ENCODE measurements at regions not wholly inside any gene's neighbourhood (a gene's known extent, or its start where the extent isn't known, plus 50 kb on each side); places are given as distances from the start of the nearest gene placed in this dataset.
"Not testable (repeated sequence)": the region's sequence is repeated elsewhere in the genome, so short reads cannot be mapped to it uniquely, and the experiment has no call there.

- not testable (repeated sequence) for TF ChIP-seq MLLT1 (IDR thresholded peaks at IDR 0.05); CTCF (IDR thresholded peaks at IDR 0.05 in 2 of 3, conservative IDR thresholded peaks at IDR 0.05 in 1 of 3; ENCODE audit: control insufficient read depth in 2 of 3, extremely low read depth in 1 of 3, insufficient read depth in 1 of 3, low read depth in 3 of 3, low read length in 3 of 3); ZNF274 (IDR thresholded peaks at IDR 0.05; ENCODE audit: insufficient read depth, insufficient read length); POLR2A (IDR thresholded peaks at IDR 0.05; ENCODE audit: low read depth, low read length); ZNF687 (IDR thresholded peaks at IDR 0.05); RAD21 (IDR thresholded peaks at IDR 0.05; ENCODE audit: insufficient read depth, low read depth, low read length)
Observed at GRCh38 chrX:101780421-101780820, 120.8 kb upstream of the ARMCX2 start.

Measured in GM12878 (cell line).